Astrocyte (in vitro differentiated cells and primary cell): ENCODE measurements at regions not wholly inside any gene's neighbourhood (a gene's known extent, or its start where the extent isn't known, plus 50 kb on each side); places are given as distances from the start of the nearest gene placed in this dataset.

Source experiments
- EZH2 ChIP-seq: IDR thresholded peaks from 2 replicates; pipeline ENCODE4 v1.6.1; 2012; ENCODE audit warnings: mild to moderate bottlenecking, low read length, inconsistent platforms; ENCODE audit not compliant: insufficient read depth
- TF ChIP-seq, protein P1 (sequence below): IDR thresholded peaks from 2 replicates; pipeline ENCODE4 v1.5.1; 2011; ENCODE audit warnings: low read depth, mild to moderate bottlenecking, inconsistent platforms, low read length, moderate library complexity; ENCODE audit not compliant: insufficient read depth

DNA sequence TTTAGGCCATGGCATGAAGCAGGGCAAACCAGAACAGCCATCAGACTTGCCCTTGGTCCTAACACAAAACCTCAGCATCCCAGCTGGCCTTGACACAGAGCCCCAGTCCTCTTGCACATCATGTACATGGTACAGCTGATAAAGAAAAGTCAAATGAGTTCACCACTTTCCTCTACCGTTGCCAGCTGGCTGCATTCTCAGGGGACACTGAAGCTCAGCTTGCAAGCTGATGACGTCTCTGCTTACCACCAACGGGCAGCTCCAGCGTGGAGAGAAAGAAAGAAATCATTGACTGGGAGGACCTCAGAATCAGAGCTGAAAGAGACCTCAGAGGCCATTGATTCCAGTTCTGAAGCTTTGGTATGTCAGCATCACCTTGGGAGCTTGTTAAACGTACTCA, 80.7 kb upstream of the CES5A start:
- TF ChIP-seq, protein P1, sequence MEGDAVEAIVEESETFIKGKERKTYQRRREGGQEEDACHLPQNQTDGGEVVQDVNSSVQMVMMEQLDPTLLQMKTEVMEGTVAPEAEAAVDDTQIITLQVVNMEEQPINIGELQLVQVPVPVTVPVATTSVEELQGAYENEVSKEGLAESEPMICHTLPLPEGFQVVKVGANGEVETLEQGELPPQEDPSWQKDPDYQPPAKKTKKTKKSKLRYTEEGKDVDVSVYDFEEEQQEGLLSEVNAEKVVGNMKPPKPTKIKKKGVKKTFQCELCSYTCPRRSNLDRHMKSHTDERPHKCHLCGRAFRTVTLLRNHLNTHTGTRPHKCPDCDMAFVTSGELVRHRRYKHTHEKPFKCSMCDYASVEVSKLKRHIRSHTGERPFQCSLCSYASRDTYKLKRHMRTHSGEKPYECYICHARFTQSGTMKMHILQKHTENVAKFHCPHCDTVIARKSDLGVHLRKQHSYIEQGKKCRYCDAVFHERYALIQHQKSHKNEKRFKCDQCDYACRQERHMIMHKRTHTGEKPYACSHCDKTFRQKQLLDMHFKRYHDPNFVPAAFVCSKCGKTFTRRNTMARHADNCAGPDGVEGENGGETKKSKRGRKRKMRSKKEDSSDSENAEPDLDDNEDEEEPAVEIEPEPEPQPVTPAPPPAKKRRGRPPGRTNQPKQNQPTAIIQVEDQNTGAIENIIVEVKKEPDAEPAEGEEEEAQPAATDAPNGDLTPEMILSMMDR, result no peak
- TF ChIP-seq EZH2, result no peak
